Suprapubic skin (tissue), 4 donors: ENCODE measurements at regions not wholly inside any gene's neighbourhood (a gene's known extent, or its start where the extent isn't known, plus 50 kb on each side); places are given as distances from the start of the nearest gene placed in this dataset.

ENCODE experiments used
- CTCF ChIP-seq, 2 donors: fragments of 200-600 bp in 1 of 2; fragments of 450-650 bp in 1 of 2; sonication (generic) in 1 of 2; IDR thresholded peaks; one replicate each; pipeline ENCODE4 v1.5.1; 2016 to 2019; ENCODE audit warnings: antibody characterized with exemption in 2 of 2, mild to moderate bottlenecking in 1 of 2, moderate library complexity in 1 of 2
- EP300 ChIP-seq: sonication (generic); formaldehyde crosslinking; IDR thresholded peaks from one replicate; pipeline ENCODE4 v1.6.1; 2017; ENCODE audit warnings: antibody characterized with exemption
- POLR2A ChIP-seq, 2 donors: fragments of 450-650 bp; IDR thresholded peaks; one replicate each; pipeline ENCODE4 v1.6.1; 2017; ENCODE audit warnings: antibody characterized with exemption in 2 of 2, mild to moderate bottlenecking in 2 of 2, moderate library complexity in 2 of 2
- POLR2AphosphoS5 ChIP-seq, 3 donors: sonication (generic); formaldehyde crosslinking; IDR thresholded peaks; one replicate each; pipeline ENCODE4 v1.6.1; 2017; ENCODE audit warnings: antibody characterized with exemption in 3 of 3

GRCh38 chrX:39112143-39112542 lies 310.9 kb downstream of the MID1IP1 start:
- TF ChIP-seq CTCF (IDR thresholded peaks at IDR 0.05) (no peak), POLR2AphosphoS5 (IDR thresholded peaks at IDR 0.05) (no peak), POLR2A (IDR thresholded peaks at IDR 0.05) (no peak), EP300 (no peak)
